NCI-H128 (cell line): ENCODE measurements at regions not wholly inside any gene's neighbourhood (a gene's known extent, or its start where the extent isn't known, plus 50 kb on each side); places are given as distances from the start of the nearest gene placed in this dataset.
A peak's percentile ranks its signal among the peaks of the same experiment; 100 is the strongest.
"Not testable (repeated sequence)": the region's sequence is repeated elsewhere in the genome, so short reads cannot be mapped to it uniquely, and the experiment has no call there.

Source experiments
- DNase-seq: peaks from one replicate; lab custom pipeline; 2025; ENCODE audit not compliant: unreplicated experiment; lab: John Stamatoyannopoulos, UW

DNA sequence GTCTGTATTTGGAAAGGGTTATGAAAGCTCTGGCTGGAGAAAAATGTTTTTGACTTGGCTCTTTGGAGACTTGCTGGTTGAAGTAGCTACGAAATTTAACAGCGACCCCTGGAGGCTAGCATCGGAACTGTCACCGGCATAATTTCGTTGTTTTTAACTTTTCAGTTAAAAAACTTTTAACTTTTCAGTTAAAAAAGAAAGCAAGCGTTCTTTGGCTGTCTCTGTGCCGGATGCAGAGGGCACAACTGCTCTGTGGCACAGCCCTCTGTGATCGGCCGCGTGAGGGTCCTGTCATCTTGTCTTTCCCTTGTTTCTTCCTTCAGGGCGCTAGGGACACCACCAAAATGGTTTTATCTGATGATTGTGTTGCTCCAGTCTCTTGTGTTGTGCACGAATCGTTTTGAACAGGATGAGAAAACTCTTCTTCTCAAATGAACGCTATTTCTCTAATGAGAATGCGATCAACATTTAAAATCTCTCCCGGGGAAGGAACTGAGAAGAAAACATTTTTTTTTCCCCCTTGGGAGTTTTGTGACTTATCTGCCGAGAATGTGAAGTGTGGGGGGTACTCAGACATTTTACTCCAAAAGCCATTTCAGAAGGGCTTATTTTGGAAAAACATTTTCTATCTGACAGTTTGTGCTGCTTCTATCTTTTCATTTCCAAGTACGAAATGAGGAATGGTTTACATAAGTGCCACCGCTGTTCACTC lies 57.1 kb downstream of the ADCYAP1 start:
- no peak for DNase-seq

GRCh38 chr18:963276-963675 lies 58.6 kb downstream of the ADCYAP1 start:
- DNase-seq, result no peak

- DNase-seq, result no peak
Measured at GRCh38 chr18:965921-966758, 61.5 kb downstream of the ADCYAP1 start.

DNA sequence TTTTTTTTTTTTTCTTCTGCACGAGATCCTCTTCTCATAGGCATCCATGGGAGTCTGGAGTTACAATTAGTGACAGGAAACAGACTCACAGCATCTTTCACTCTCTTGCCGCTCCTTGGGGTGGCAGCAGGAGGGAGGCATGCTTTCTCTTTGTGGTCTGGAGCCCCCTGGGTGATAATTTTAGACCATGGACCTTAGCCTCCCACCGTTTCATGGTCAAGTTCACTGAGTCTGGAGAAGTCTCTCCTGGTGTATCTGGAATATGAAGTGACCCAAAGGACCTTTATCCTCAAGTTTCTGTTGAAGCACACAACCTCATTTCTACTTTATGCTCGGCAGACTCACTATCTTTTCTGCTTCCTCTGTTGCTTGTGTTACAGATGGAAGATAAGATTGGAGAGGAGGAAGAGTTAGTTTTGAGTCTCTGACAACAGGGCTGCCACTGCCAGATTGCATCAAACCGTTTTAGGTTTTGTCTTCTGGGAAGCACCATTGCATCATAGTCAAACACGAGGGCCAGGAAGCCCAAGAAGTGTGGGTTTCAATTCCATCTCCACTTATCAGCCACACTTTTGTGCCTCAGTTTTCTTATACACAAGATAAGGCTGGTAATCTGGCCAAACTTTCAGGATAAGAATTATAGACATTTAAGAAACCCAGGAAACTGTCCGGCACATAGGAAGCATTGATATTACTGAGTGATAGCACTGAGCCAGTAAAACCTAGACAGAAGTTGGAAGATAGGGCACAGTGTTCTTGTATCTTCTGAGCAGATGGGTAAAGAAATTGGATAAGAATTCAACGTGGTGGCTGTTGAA lies 62.3 kb downstream of the ADCYAP1 start:
- no peak for DNase-seq

GRCh38 chr18:968910-969309 lies 64.2 kb downstream of the ADCYAP1 start:
- DNase-seq, result not testable (repeated sequence)

DNA sequence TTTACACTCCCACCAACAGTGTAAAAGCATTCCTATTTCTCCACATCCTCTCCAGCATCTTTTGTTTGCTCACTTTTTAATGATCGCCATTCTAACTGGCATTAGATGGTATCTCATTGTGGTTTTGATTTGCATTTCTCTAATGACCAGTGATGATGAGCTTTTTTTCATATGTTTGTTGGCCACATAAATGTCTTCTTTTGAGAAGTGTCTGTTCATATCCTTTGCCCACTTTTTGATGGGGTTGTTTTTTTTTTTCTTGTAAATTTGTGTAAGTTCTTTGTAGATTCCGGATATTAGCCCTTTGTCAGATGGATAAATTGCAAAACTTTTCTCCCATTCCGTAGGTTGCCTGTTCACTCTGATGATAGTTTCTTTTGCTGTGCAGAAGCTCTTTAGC lies 64.6 kb downstream of the ADCYAP1 start:
- DNase-seq, result not testable (repeated sequence)

GRCh38 chr18:974606-975005 lies 69.9 kb downstream of the ADCYAP1 start:
- not testable (repeated sequence) for DNase-seq

GRCh38 chr18:976393-977128 lies 71.9 kb downstream of the ADCYAP1 start:
- DNase-seq, result not testable (repeated sequence)

DNA sequence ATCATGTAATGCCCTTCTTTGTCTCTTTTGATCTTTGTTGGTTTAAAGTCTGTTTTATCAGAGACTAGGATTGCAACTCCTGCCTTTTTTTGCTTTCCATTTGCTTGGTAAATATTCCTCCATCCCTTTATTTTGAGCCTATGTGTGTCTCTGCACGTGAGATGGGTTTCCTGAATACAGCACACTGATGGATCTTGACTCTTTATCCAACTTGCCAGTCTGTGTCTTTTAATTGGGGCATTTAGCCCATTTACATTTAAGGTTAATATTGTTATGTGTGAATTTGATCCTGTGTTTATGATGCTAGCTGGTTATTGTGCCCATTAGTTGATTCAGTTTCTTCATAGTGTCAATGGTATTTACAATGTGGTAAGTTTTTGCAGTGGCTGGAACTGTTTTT lies 72.7 kb downstream of the ADCYAP1 start:
- not testable (repeated sequence) for DNase-seq

GRCh38 chr18:977732-978131 lies 73.1 kb downstream of the ADCYAP1 start:
- DNase-seq, result not testable (repeated sequence)

GRCh38 chr18:980586-980985 lies 75.9 kb downstream of the ADCYAP1 start:
- DNase-seq, result no peak

GRCh38 chr18:984004-984403 lies 79.3 kb downstream of the ADCYAP1 start:
- no peak for DNase-seq

- DNase-seq, result peak; percentile 38
Measured at GRCh38 chr18:985212-985661, 80.6 kb downstream of the ADCYAP1 start.

DNA sequence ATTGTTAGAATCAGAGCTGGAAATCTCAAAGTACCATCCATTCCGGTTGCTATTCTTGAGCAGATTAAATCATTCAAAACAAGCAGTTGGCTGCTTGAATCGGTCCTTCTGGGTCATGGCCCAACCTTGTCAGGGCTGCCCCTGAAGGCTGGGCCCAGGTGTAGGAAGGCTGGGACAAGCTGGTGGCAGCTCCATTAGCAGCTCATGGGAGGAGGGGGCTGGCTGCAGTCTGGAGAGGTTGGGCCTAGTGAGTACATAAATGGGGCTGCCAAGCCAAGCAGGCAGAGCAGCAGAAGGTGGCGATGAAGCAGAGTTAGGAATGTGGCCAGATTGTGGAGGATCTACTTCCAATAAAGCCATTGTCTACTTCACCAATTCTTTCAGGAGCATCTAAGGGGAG lies 81.4 kb downstream of the ADCYAP1 start:
- no peak for DNase-seq

GRCh38 chr18:986552-986951 lies 81.9 kb downstream of the ADCYAP1 start:
- DNase-seq, result no peak

DNA sequence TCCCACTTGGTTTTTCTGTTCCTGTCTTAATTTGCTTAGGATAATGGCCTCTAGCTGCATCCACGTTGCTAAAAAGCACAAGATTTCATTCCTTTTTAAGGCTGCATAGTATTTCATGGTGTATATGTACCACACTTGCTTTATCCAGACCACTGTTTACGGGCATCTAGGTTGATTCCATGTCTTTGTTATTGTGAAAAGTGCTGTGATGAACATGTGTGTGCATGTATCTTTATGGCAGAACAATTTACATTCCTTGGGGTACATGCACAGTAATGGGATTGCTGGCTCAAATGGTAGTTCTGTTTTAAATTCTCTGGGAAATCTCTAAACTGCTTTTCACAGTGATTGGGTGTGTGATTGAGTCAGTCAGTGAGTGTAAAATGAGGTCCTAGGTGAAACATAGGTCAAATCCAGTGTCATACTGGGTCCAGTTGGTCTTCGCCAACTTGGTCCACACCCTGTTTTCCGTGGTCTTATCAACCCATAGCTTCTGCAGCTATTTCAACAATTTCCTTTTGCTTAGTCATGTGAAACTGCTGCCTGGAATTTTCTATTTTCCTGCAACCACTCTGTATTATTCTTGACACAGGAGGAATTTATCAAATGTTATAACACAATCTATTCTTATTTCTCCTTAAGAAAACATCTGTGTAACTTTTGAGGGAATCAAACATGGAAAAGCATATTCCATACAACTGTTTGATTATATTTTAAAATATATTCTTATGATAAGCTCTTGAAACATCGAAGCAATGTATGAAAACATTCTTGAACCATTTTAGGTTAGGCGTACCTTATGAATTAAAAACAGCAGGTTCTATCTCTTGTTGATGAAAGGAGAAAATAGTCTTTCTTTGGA lies 82.9 kb downstream of the ADCYAP1 start:
- DNase-seq, result no peak

GRCh38 chr18:989425-989824 lies 84.8 kb downstream of the ADCYAP1 start:
- DNase-seq, result no peak

DNA sequence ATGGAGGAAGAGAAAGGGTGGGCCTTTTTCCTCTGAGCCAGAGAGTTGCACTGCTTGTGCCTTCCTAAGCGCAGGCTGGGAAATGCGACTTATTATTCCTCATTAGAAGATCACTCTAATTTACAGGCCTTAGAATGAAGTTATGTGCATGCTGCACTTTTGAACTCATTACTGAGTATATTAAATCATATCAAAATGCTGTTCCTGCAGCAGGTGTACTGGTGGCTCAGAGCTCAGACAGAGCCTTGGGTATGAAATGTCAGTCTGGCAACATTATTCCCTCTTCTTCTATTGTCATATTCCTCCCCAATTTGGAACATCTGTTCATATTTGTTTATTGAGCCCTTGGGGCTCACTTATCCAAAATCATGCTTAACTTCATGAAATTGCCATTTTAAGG lies 85.5 kb downstream of the ADCYAP1 start:
- DNase-seq, result no peak

- no peak for DNase-seq
Measured at GRCh38 chr18:991441-991840, 86.8 kb downstream of the ADCYAP1 start.

DNA sequence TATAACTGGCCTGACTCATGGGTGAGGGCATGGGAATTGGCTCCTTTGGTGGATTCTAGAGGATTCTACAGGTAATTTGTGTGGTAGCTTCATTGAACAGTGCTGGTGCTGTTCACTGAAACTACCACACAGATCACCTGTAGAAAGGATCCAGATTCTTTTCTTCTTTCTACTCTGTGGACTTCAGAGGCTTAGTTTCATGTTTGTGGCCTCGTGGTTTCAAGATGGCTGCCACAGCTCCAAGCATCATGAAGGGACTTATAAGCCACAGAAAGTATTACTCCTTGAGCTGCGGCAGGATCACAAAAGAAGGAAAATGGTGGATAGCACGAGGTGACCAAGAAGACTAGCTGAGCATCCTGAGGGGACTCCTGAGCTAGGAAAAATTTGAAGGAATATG lies 88.9 kb downstream of the ADCYAP1 start:
- no peak for DNase-seq
